Activated naive CD4-positive, alpha-beta T cell treated with anti-CD3 and anti-CD28 coated beads, Interleukin-2, amount 10 ng/mL, durations not matched to agents 7 days and 5 days (primary cell): ENCODE measurements at regions not wholly inside any gene's neighbourhood (a gene's known extent, or its start where the extent isn't known, plus 50 kb on each side); places are given as distances from the start of the nearest gene placed in this dataset.

ENCODE experiments used
- CTCF ChIA-PET: fragments of 350-600 bp; sonication (Branson Sonifier 250); formaldehyde crosslinking; loops from one replicate; lab custom pipeline; 2021; ENCODE audit warnings: antibody characterized with exemption; lab: Charles Lee
- DNase-seq: peaks from one replicate; pipeline ENCODE4 v3.0.0-alpha.2; 2020
- H3K27ac Mint-ChIP-seq: one replicate; pipeline ENCODE4 v1.8.0; 2021; ENCODE audit warnings: mild to moderate bottlenecking, moderate library complexity, mixed read lengths
- H3K27me3 Mint-ChIP-seq: one replicate; pipeline ENCODE4 v1.8.0; 2021; ENCODE audit warnings: mild to moderate bottlenecking, mixed read lengths
- H3K36me3 Mint-ChIP-seq: one replicate; pipeline ENCODE4 v1.8.0; 2021; ENCODE audit warnings: mixed read lengths
- H3K4me1 Mint-ChIP-seq: one replicate; pipeline ENCODE4 v1.8.0; 2021; ENCODE audit warnings: mixed read lengths
- H3K4me3 Mint-ChIP-seq: one replicate; pipeline ENCODE4 v1.8.0; 2021; ENCODE audit warnings: mild to moderate bottlenecking, moderate library complexity, mixed read lengths
- H3K9me3 Mint-ChIP-seq: one replicate; pipeline ENCODE4 v1.8.0; 2021; ENCODE audit warnings: mixed read lengths

GRCh38 chr5:141783005-141783946, 94.9 kb downstream of the PCDH1 start:
- Mint-ChIP-seq H3K27ac (no peak overlapping the region), H3K36me3 (no peaks in the 10 kb centered on the region), H3K27me3 (peaks cover 25% of the 10 kb centered on the region), H3K4me3 (no peak overlapping the region), H3K4me1 (no peaks in the 10 kb centered on the region), H3K9me3 (no peaks in the 10 kb centered on the region)
- DNase-seq = no peak
- CTCF ChIA-PET = interaction anchor here (2.1 kb wide), 1 partner anchor 96 kb away, joined by 6 read pairs; no protein-coding TSS in a partner anchor

GRCh38 chr5:141781910-141782309, 96.3 kb downstream of the PCDH1 start:
- CTCF ChIA-PET = interaction anchor here (2.1 kb wide), 1 partner anchor 98 kb away, joined by 6 read pairs; no protein-coding TSS in a partner anchor
- Mint-ChIP-seq H3K9me3 (no peaks in the 10 kb centered on the region), H3K4me3 (no peak overlapping the region), H3K4me1 (no peaks in the 10 kb centered on the region), H3K36me3 (no peaks in the 10 kb centered on the region), H3K27me3 (peaks cover 12% of the 10 kb centered on the region), H3K27ac (no peak overlapping the region)
- no peak for DNase-seq

GRCh38 chr5:141780952-141781781, 97.0 kb downstream of the PCDH1 start:
- no peaks in the 10 kb centered on the region for H3K4me1 Mint-ChIP-seq
- CTCF ChIA-PET = interaction anchor here (2.1 kb wide), 1 partner anchor 99 kb away, joined by 6 read pairs; no protein-coding TSS in a partner anchor
- H3K4me3 Mint-ChIP-seq = no peak overlapping the region
- peaks cover 12% of the 10 kb centered on the region for H3K27me3 Mint-ChIP-seq
- H3K27ac Mint-ChIP-seq = no peak overlapping the region
- H3K9me3 Mint-ChIP-seq = no peaks in the 10 kb centered on the region
- H3K36me3 Mint-ChIP-seq = no peaks in the 10 kb centered on the region
- DNase-seq = no peak

- Mint-ChIP-seq H3K27ac (no peak overlapping the region), H3K4me3 (no peak overlapping the region), H3K36me3 (no peaks in the 10 kb centered on the region), H3K27me3 (peaks cover 12% of the 10 kb centered on the region), H3K9me3 (no peaks in the 10 kb centered on the region), H3K4me1 (no peaks in the 10 kb centered on the region)
- no peak for DNase-seq
- CTCF ChIA-PET = interaction anchor here (1.5 kb wide), 1 partner anchor 189 kb away, joined by 4 read pairs; the partner anchor contains the start of gene RNF14
Observed at GRCh38 chr5:141780240-141780951, 97.8 kb downstream of the PCDH1 start.

GRCh38 chr5:141779503-141779973, 97.5 kb upstream of the ARAP3 start:
- Mint-ChIP-seq H3K27ac (no peak overlapping the region), H3K9me3 (no peaks in the 10 kb centered on the region), H3K36me3 (no peaks in the 10 kb centered on the region), H3K4me1 (no peaks in the 10 kb centered on the region), H3K27me3 (peaks cover 12% of the 10 kb centered on the region), H3K4me3 (no peak overlapping the region)
- CTCF ChIA-PET = interaction anchor here (0.7 to 1.5 kb wide), 2 partner anchors 10 to 190 kb away, joined by 3 to 4 read pairs; partner anchors contain the start of gene RNF14
- DNase-seq = no peak

GRCh38 chr5:141778683-141779082, 96.7 kb upstream of the ARAP3 start:
- Mint-ChIP-seq H3K36me3 (no peaks in the 10 kb centered on the region), H3K27ac (no peak overlapping the region), H3K27me3 (peaks cover 17% of the 10 kb centered on the region), H3K9me3 (no peaks in the 10 kb centered on the region), H3K4me3 (no peak overlapping the region), H3K4me1 (no peaks in the 10 kb centered on the region)
- DNase-seq = no peak
- CTCF ChIA-PET = interaction anchor here (0.7 kb wide), 1 partner anchor 9 kb away, joined by 3 read pairs; no protein-coding TSS in a partner anchor

GRCh38 chr5:141778206-141778605, 96.2 kb upstream of the ARAP3 start:
- DNase-seq = no peak
- Mint-ChIP-seq H3K27ac (no peak overlapping the region), H3K27me3 (peaks cover 19% of the 10 kb centered on the region), H3K36me3 (no peaks in the 10 kb centered on the region), H3K4me3 (no peak overlapping the region), H3K9me3 (no peaks in the 10 kb centered on the region), H3K4me1 (no peaks in the 10 kb centered on the region)
- CTCF ChIA-PET = no interaction called here

- H3K36me3 Mint-ChIP-seq = no peaks in the 10 kb centered on the region
- H3K27ac Mint-ChIP-seq = no peak overlapping the region
- no peaks in the 10 kb centered on the region for H3K4me1 Mint-ChIP-seq
- H3K9me3 Mint-ChIP-seq = no peaks in the 10 kb centered on the region
- CTCF ChIA-PET = no interaction called here
- no peak overlapping the region for H3K4me3 Mint-ChIP-seq
- H3K27me3 Mint-ChIP-seq = peaks cover 23% of the 10 kb centered on the region
- no peak for DNase-seq
Observed at GRCh38 chr5:141777711-141778110, 95.7 kb upstream of the ARAP3 start.

- H3K9me3 Mint-ChIP-seq = no peaks in the 10 kb centered on the region
- no peak overlapping the region for H3K27ac Mint-ChIP-seq
- DNase-seq = no peak
- H3K27me3 Mint-ChIP-seq = peaks cover 29% of the 10 kb centered on the region
- CTCF ChIA-PET = no interaction called here
- H3K36me3 Mint-ChIP-seq = no peaks in the 10 kb centered on the region
- no peak overlapping the region for H3K4me3 Mint-ChIP-seq
- H3K4me1 Mint-ChIP-seq = no peaks in the 10 kb centered on the region
Observed at GRCh38 chr5:141777130-141777529, 95.1 kb upstream of the ARAP3 start.

- CTCF ChIA-PET = interaction anchor here (0.8 to 1.2 kb wide), 3 partner anchors 105 to 187 kb away, joined by 3 to 4 read pairs (median 3); no protein-coding TSS in a partner anchor
- H3K9me3 Mint-ChIP-seq = no peaks in the 10 kb centered on the region
- no peak for DNase-seq
- H3K36me3 Mint-ChIP-seq = no peaks in the 10 kb centered on the region
- peaks cover 32% of the 10 kb centered on the region for H3K27me3 Mint-ChIP-seq
- no peaks in the 10 kb centered on the region for H3K4me1 Mint-ChIP-seq
- no peak overlapping the region for H3K27ac Mint-ChIP-seq
- no peak overlapping the region for H3K4me3 Mint-ChIP-seq
Observed at GRCh38 chr5:141773779-141774562, 91.9 kb upstream of the ARAP3 start.

GRCh38 chr5:141772281-141772680, 90.3 kb upstream of the ARAP3 start:
- no peaks in the 10 kb centered on the region for H3K9me3 Mint-ChIP-seq
- H3K4me1 Mint-ChIP-seq = no peaks in the 10 kb centered on the region
- CTCF ChIA-PET = no interaction called here
- H3K27me3 Mint-ChIP-seq = peaks cover 28% of the 10 kb centered on the region
- no peak for DNase-seq
- H3K4me3 Mint-ChIP-seq = no peak overlapping the region
- no peaks in the 10 kb centered on the region for H3K36me3 Mint-ChIP-seq
- no peak overlapping the region for H3K27ac Mint-ChIP-seq

- Mint-ChIP-seq H3K27ac (no peak overlapping the region), H3K36me3 (no peaks in the 10 kb centered on the region), H3K4me1 (no peaks in the 10 kb centered on the region), H3K9me3 (no peaks in the 10 kb centered on the region), H3K27me3 (peaks cover 28% of the 10 kb centered on the region), H3K4me3 (no peak overlapping the region)
- no peak for DNase-seq
- CTCF ChIA-PET = interaction anchor here (1.5 kb wide), 1 partner anchor 108 kb away, joined by 3 read pairs; no protein-coding TSS in a partner anchor
Observed at GRCh38 chr5:141771562-141771961, 89.5 kb upstream of the ARAP3 start.

- CTCF ChIA-PET = interaction anchor here (1.5 kb wide), 1 partner anchor 109 kb away, joined by 3 read pairs; no protein-coding TSS in a partner anchor
- Mint-ChIP-seq H3K4me3 (no peak overlapping the region), H3K27me3 (peaks cover 28% of the 10 kb centered on the region)
Observed at GRCh38 chr5:141771031-141771430, 89.0 kb upstream of the ARAP3 start.

More at GRCh38 chr5:141771031-141771430, 89.0 kb upstream of the ARAP3 start:
- Mint-ChIP-seq H3K36me3 (no peaks in the 10 kb centered on the region), H3K4me1 (no peaks in the 10 kb centered on the region), H3K9me3 (no peaks in the 10 kb centered on the region), H3K27ac (no peak overlapping the region)
- DNase-seq = no peak
